A172 (cell line): ENCODE measurements at regions not wholly inside any gene's neighbourhood (a gene's known extent, or its start where the extent isn't known, plus 50 kb on each side); places are given as distances from the start of the nearest gene placed in this dataset.
"Not testable (repeated sequence)": the region's sequence is repeated elsewhere in the genome, so short reads cannot be mapped to it uniquely, and the experiment has no call there.

Experiments used
- DNase-seq: peaks from one replicate; pipeline ENCODE4 v3.0.0-alpha.2; 2015; ENCODE audit warnings: low spot score

- DNase-seq, result peak; percentile 9
These were observed 401.1 kb upstream of the SPRY2 start for GRCh38 chr13:80742033-80742432.

GRCh38 chr13:80740071-80740470 lies 399.1 kb upstream of the SPRY2 start:
- no peak for DNase-seq

GRCh38 chr13:80737513-80737912 lies 396.6 kb upstream of the SPRY2 start:
- no peak for DNase-seq

- DNase-seq, result no peak
These were observed 386.5 kb upstream of the SPRY2 start for GRCh38 chr13:80727321-80727975.

GRCh38 chr13:80726868-80727267 lies 385.9 kb upstream of the SPRY2 start:
- no peak for DNase-seq

- no peak for DNase-seq
These were observed 380.8 kb upstream of the SPRY2 start for GRCh38 chr13:80721689-80722088.

- no peak for DNase-seq
These were observed 378.0 kb upstream of the SPRY2 start for GRCh38 chr13:80718970-80719369.

GRCh38 chr13:80717776-80718175 lies 376.9 kb upstream of the SPRY2 start:
- no peak for DNase-seq

GRCh38 chr13:80716610-80717081 lies 375.7 kb upstream of the SPRY2 start:
- no peak for DNase-seq

- DNase-seq, result no peak
These were observed 371.1 kb upstream of the SPRY2 start for GRCh38 chr13:80712026-80712425.

GRCh38 chr13:80708791-80709190 lies 367.9 kb upstream of the SPRY2 start:
- no peak for DNase-seq

- no peak for DNase-seq
These were observed 366.4 kb upstream of the SPRY2 start for GRCh38 chr13:80707000-80707983.

- no peak for DNase-seq
These were observed 365.2 kb upstream of the SPRY2 start for GRCh38 chr13:80706164-80706471.

GRCh38 chr13:80705371-80706163 lies 364.6 kb upstream of the SPRY2 start:
- no peak for DNase-seq

- DNase-seq, result no peak
These were observed 363.4 kb upstream of the SPRY2 start for GRCh38 chr13:80704369-80704768.

- no peak for DNase-seq
These were observed 354.9 kb upstream of the SPRY2 start for GRCh38 chr13:80695841-80696240.

- DNase-seq, result not testable (repeated sequence)
These were observed 350.9 kb upstream of the SPRY2 start for GRCh38 chr13:80691814-80692213.

- DNase-seq, result no peak
These were observed 349.3 kb upstream of the SPRY2 start for GRCh38 chr13:80690208-80690607.

GRCh38 chr13:80688593-80688992 lies 347.7 kb upstream of the SPRY2 start:
- DNase-seq, result no peak

GRCh38 chr13:80685942-80686341 lies 345.0 kb upstream of the SPRY2 start:
- no peak for DNase-seq

- no peak for DNase-seq
These were observed 343.5 kb upstream of the SPRY2 start for GRCh38 chr13:80684217-80684991.
